Type B pancreatic cell (in vitro differentiated cells): ENCODE measurements at regions not wholly inside any gene's neighbourhood (a gene's known extent, or its start where the extent isn't known, plus 50 kb on each side); places are given as distances from the start of the nearest gene placed in this dataset.

Experiments used
- DNase-seq: peaks from one replicate; pipeline ENCODE4 v3.0.0; 2021; ENCODE audit warnings: mixed read lengths; ENCODE audit not compliant: unreplicated experiment; ENCODE audit errors: extremely low spot score
- H3K27ac Mint-ChIP-seq: 2 replicates; pipeline ENCODE4 v1.8.0; 2021; ENCODE audit warnings: mild to moderate bottlenecking, mixed read lengths
- H3K27me3 Mint-ChIP-seq: 2 replicates; pipeline ENCODE4 v1.8.0; 2021; ENCODE audit warnings: mixed read lengths
- H3K36me3 Mint-ChIP-seq: 2 replicates; pipeline ENCODE4 v1.8.0; 2021; ENCODE audit warnings: mixed read lengths
- H3K4me1 Mint-ChIP-seq: one replicate; pipeline ENCODE4 v1.8.0; 2021; ENCODE audit warnings: mixed read lengths; ENCODE audit not compliant: unreplicated experiment
- H3K4me3 Mint-ChIP-seq: 2 replicates; pipeline ENCODE4 v1.8.0; 2021; ENCODE audit warnings: mild to moderate bottlenecking, mixed read lengths
- H3K9me3 Mint-ChIP-seq: 2 replicates; pipeline ENCODE4 v1.8.0; 2021; ENCODE audit warnings: mixed read lengths
- CTCF ChIP-seq: fragments of 200-600 bp; sonication (generic); conservative IDR thresholded peaks from 2 replicates; pipeline ENCODE4 v1.5.0; 2021; ENCODE audit warnings: antibody characterized with exemption, mild to moderate bottlenecking

GRCh38 chr17:31596382-31597323, 205.2 kb downstream of the RAB11FIP4 start:
- no peak for DNase-seq
- Mint-ChIP-seq H3K4me3 (peak overlapping the region; percentile 36), H3K4me1 (peaks cover 15% of the 10 kb centered on the region), H3K9me3 (no peaks in the 10 kb centered on the region), H3K27ac (peak overlapping the region; percentile 79), H3K36me3 (no peaks in the 10 kb centered on the region), H3K27me3 (no peaks in the 10 kb centered on the region)
- no peak for TF ChIP-seq CTCF

- TF ChIP-seq CTCF, result no peak
- H3K4me3 Mint-ChIP-seq, result no peak overlapping the region
- H3K27me3 Mint-ChIP-seq, result no peaks in the 10 kb centered on the region
- H3K9me3 Mint-ChIP-seq, result no peaks in the 10 kb centered on the region
- H3K27ac Mint-ChIP-seq, result peak overlapping the region; percentile 17
- no peak for DNase-seq
- peaks cover 15% of the 10 kb centered on the region for H3K4me1 Mint-ChIP-seq
- H3K36me3 Mint-ChIP-seq, result no peaks in the 10 kb centered on the region
Observed at GRCh38 chr17:31595666-31596381, 204.3 kb downstream of the RAB11FIP4 start.

- no peaks in the 10 kb centered on the region for H3K9me3 Mint-ChIP-seq
- no peak for DNase-seq
- no peaks in the 10 kb centered on the region for H3K36me3 Mint-ChIP-seq
- peaks cover 15% of the 10 kb centered on the region for H3K4me1 Mint-ChIP-seq
- H3K27me3 Mint-ChIP-seq, result no peaks in the 10 kb centered on the region
- TF ChIP-seq CTCF, result no peak
- no peak overlapping the region for H3K4me3 Mint-ChIP-seq
- H3K27ac Mint-ChIP-seq, result peak overlapping the region; percentile 82
Observed at GRCh38 chr17:31595076-31595475, 203.6 kb downstream of the RAB11FIP4 start.

- no peak for TF ChIP-seq CTCF
- H3K27me3 Mint-ChIP-seq, result no peaks in the 10 kb centered on the region
- H3K27ac Mint-ChIP-seq, result peak overlapping the region; percentile 82
- H3K36me3 Mint-ChIP-seq, result no peaks in the 10 kb centered on the region
- no peak for DNase-seq
- H3K4me3 Mint-ChIP-seq, result no peak overlapping the region
- H3K4me1 Mint-ChIP-seq, result peaks cover 15% of the 10 kb centered on the region
- H3K9me3 Mint-ChIP-seq, result no peaks in the 10 kb centered on the region
Observed at GRCh38 chr17:31594416-31594815, 202.9 kb downstream of the RAB11FIP4 start.

- TF ChIP-seq CTCF, result no peak
- Mint-ChIP-seq H3K27ac (peak overlapping the region; percentile 82), H3K36me3 (no peaks in the 10 kb centered on the region), H3K4me3 (no peak overlapping the region), H3K27me3 (no peaks in the 10 kb centered on the region), H3K4me1 (peaks cover 15% of the 10 kb centered on the region), H3K9me3 (no peaks in the 10 kb centered on the region)
- DNase-seq, result no peak
Observed at GRCh38 chr17:31593806-31594205, 202.3 kb downstream of the RAB11FIP4 start.
